H4 (cell line): ENCODE measurements at regions not wholly inside any gene's neighbourhood (a gene's known extent, or its start where the extent isn't known, plus 50 kb on each side); places are given as distances from the start of the nearest gene placed in this dataset.

Experiments used
- DNase-seq: peaks from one replicate; pipeline ENCODE4 v3.0.0-alpha.2; 2015; ENCODE audit warnings: low spot score

DNA sequence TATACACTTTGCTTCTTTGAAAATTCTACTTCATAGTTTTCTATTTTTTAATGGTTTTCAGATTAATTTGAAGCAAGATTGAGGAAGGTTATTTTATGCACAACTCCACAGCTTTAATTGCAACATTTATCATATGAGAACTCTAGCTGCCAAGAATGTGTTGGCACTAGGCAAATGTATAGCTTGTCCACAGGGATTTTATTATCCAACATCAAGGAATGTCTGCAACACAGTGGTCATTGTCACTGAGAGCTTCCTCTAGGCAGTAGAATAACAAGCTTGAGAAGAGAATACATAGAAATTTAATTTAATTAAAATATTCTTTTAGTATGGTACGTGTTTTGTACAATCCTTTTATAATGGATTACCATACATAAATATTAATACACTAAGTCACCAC lies 1600.8 kb downstream of the ARAP2 start:
- DNase-seq = no peak

DNA sequence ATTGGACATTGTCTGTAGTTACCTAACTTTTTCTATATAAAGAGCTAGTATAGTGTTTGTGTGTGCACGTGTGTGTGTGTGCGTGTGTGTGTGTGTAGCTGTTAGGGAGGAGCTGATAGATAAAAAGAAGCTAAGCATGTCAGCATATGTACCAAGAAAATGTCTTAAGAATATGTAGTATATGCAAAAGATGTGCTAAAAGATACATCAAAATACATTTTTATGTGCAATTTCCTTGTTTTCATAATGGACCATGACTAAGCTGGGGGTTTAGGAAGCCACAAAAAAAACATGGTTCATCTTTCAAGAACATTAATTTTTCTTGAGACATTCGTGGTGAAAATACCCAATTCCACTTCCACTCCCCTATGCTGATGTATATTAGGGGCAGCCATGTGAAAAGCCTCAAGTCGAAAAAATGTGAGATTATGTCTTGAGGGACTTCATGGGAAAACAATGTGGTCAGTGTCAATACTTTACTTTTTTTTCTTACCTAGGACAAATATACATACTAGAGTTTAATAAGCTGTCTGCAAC lies 1599.7 kb downstream of the ARAP2 start:
- no peak for DNase-seq

DNA sequence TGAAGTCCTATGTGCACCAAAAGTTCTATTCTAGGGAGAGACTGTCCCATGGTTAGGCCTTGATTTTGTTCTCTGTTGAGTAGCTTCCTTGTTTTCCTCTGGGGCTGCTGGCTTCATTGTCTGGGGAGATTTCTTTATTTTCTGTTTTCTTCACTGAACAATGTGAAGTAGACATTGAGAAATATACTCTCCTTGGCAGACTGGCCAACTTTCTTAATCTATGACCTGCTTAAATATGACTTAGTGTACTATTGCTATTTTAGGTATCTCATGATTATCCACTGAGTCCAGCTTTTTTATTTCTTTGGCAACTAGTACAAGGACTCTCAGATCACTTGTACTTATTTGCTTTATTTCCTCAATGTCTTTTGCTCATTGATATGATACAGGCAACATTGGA lies 1594.6 kb downstream of the ARAP2 start:
- DNase-seq = no peak

DNA sequence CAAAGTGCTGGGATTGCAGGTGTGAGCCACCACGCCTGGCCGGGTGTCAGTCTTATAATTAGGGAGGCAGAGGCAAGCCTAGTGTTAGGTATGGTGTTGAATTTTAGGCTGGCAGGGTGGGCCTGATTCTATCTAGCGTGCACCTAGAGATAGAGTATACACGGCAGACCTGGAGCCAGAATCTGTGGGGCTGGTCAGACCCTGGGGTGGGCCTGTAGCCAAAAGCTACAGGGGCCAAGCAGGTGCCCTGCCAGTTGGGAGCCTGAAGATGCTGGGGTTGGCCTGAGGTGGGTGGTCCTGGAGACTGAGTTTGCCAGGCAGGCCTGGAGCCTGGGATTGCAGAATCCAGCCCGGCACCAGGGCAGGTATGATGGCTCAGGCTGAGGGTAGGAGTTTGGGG lies 1580.3 kb downstream of the ARAP2 start:
- DNase-seq = no peak

DNA sequence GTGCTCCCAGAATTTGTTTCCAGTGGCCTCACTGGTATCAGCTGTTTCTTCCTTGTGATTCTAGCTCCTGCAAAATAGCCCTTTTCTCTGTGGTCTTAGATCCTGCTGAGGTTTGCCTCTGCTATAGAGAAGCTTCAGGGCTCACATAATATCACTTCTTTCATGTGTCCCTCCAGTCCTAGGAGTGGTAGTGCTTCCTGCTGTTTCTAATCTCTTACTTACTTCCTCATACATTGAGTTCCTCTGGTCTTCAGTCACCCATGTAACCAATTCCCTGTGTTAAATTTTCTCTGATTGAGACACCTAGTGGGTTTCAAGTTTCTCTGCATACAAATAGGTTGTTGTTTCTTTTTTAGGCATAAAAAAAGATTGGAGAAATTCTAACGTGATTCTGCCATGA lies 1567.9 kb downstream of the ARAP2 start:
- no peak for DNase-seq

DNA sequence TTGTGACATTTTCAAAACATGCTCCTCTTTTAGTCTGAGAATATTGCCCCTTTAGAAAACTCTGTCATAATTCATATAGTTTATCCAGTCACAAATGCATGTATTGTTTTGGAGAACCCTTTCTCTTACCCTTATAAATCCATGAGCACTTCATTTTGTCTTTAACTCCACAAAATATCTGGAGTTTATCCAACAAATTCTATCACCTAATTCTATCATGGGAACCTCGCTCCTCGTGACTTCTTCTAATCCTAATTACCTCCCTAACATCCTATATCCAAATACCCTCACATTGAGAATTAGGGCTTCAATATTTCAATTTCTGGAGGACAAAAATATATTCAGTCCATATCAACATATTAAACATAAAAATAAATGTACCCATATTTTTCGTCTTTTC lies 1565.9 kb downstream of the ARAP2 start:
- no peak for DNase-seq

DNA sequence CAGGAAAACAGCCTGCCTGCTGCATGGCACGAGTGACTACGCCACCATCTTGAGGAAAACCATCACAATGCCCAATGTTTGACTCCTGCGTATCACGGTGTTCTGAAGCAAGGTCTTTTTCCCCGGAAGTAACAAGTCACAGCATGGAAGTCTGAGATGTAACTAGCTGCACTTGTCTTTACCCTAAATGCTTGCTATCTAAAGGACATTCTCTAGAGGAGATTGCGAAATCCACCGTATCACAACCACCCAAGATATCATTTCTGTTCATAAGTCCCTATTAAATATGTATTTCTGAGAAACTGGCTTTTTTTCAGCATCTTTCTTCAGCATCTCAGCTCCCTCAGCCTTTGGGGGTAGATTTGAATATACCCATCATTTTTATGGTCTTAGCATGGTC lies 1565.1 kb downstream of the ARAP2 start:
- no peak for DNase-seq

DNA sequence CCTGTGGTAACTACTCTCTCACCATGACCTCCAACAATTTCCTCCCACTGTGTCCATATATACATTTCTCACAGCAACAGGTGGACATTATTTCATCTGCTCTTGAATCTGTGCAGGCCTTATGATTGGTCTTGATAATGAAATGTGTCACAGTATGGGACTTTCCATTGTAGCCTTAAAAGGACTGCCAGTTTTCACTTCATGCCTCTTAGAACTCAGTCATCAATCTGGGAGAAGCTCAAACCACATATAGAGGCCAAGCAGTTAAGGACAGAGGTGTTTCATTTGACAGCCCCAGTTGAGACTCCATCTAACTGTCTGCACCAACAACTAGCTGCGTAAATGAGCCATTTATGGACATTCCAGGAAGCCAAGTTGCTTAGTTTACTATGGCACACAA lies 1534.8 kb downstream of the ARAP2 start:
- DNase-seq = no peak

DNA sequence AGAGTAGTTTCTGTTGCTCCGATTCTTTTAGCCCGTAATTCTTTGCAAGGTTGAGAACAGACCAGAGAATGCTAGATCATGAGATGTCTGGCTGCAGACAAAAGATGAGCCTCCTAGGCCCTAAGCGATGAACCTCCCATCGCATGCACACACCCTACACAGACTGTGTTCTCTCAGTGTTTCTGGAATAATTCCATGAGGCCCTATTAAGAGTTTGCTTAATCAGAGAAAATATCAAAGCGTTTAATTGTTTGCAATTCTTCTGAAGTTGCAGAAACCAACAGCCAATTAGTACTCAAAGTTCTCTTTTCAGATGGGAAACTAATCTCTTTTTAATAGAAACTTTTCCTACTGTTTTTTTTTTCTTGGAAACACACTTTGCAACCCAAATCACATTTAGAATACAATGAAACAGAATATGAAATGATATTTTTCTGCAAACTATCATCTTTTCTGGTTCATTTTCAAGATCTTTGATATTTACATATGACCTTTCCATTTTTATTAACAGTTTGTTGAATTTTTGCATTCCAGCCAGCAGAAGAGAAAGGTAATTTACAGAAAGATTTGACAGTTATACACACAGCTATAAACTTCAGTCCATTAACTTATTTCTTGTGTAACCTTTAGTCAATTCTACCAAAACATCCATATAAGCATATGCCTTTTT lies 1525.6 kb downstream of the ARAP2 start:
- DNase-seq = no peak

DNA sequence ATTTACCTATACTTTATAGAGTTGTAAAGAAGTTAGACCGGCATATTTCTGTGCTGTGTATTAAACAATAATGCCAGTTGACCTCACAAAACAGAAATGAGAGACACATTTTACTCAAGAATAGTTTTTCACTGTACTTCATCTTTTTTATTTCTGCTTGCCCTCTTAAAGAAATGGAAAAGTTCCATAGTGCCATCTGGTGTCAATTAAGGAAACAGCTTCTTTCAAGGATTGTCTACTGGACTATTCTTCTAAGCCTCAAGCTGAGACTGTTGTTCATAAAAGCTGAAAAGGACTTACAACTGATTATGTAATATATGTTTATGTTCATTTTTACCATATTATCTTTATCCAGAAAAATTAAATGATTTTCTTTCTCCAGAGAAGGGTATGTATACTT lies 1523.7 kb downstream of the ARAP2 start:
- DNase-seq = peak; percentile 67

DNA sequence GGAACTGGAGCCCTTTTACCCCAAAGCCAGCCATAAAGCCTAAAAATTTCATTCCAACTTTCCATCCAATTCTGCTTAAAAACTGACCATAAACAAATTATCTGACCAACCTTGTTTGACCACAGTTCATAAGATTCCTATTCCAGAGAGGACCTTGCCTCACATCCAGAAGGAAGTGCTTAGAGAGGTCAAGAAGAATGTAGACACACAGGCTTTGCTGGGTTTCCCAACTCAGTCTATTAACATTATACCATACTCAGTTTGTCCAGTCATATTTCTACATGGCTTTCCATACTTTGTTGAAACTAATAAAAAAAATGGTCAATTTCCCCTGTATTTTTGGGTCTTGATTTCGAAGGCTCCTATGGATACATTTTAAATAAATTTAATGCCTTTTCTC lies 1522.5 kb downstream of the ARAP2 start:
- DNase-seq = no peak

DNA sequence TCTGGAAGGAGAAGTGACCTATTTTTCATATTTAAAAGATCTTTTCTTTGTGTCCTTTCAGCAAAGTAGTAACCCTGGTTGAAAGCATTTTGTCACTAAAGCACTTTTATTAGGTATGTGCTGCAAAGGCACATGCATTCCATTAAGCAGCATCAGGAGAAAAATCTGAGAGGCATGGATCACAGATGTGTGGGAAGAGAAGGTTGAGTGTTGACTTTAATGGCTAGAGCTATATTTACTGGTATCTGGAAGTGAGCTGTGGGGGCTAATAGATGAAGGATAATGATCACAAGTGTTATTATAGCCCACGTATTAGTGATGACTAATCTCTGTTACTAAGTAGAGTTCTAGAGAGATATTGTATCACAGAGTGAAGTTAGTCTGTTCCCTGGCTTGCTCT lies 1520.7 kb downstream of the ARAP2 start:
- DNase-seq = no peak

DNA sequence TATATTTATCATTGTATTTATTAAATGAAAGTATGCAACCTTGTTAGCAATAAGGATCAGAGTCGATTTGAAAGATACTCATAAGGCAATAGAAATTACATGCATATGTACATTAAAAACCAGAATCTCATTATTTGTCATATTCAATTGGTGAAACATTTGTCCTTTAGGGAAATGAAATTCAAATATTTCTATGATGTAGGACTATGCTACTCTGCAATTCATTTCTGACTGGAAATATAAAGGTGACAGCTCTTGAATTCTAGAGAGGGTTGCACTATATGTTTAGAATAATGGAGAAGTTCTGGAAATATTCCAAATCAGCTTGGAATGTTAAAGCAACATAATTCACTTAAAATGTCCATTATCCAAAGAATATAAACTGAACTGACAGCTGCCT lies 1519.8 kb downstream of the ARAP2 start:
- DNase-seq = no peak

DNA sequence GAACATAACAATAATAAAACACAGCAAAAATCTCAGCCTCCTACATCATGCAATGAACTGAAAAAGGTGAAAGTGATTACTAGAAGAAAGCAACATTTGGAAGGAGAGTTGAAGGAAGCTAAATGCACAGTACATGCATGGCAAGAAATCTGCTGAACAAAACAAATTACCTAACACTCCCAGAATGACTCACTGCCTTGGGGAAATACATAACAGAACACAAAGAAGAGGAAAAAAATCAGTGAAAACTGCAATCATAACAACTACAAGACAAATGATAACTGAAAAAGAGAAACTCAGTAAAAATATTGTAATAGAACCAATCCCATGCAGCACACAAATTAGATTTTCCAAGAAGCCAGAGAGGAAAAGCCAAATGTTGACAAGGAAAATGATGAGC lies 1513.2 kb downstream of the ARAP2 start:
- peak; percentile 44 for DNase-seq

DNA sequence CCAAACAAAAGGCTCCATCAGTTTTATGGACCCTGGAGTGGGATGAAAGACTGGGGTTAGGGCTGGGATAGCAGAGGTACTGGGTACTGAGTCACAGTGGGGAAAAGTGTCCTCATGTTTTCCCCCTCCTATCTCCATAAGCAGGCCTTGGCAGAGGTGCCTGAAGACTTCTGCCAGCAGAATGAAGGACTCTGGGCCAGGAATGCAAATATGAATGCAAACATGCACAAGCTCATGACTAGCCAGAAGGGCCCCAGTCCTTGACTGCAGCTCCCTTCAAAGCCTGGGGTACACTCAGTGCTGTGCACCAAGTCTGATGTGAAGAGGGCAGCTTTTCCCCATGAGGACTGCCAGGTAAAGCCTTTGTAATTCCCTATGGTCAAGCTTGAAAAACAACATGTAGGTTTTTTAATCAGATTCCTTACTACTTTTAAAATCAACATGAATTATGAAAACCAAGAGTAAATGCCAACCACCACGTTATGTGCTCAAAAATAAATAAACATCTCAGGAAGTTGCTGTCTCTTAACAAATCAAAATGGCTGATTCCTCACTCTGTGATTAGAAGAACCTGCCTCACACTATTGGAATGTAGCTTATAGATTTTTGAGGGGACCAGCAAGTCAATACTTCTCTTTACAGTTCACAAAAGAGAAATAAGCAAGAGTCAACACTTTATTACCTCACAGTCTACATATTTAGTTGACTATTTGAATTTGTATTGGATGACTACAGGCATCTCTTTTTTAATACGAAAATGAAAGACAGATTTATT lies 1512.0 kb downstream of the ARAP2 start:
- DNase-seq = peak; percentile 21

DNA sequence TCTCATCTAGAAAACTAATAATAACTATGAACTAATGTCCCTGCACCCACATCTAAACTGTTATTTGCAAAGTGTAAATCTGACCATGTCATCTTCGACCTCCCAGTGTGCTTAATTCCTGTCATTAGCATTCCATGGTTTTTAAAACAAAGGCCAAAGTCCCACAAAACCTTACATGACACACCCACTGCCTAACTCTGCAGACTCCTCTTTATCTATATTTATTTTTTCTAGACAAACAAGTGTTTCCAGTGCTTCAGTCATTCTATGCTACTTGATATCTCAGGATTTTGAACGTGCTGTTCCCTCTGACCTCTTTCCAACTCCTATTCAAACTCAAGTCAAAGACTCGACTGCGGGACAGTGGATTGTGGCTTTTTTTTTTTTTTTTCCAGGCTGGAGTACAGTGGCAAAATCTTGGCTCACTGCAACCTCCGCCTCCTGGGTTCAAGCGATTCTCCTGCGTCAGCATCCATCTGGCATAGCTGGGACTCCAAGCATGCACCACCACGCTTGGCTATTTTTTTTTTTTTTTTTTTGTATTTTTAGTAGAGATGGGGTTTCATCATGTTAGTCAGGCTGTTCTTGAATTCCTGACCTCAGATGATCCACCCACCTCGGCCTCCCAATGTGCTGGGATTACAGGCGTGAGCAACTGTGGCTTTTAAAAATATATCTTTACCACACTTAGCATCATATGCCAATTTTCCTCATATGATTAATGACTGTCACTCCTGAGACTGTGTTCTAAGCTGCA lies 1511.0 kb downstream of the ARAP2 start:
- peak; percentile 92 for DNase-seq

DNA sequence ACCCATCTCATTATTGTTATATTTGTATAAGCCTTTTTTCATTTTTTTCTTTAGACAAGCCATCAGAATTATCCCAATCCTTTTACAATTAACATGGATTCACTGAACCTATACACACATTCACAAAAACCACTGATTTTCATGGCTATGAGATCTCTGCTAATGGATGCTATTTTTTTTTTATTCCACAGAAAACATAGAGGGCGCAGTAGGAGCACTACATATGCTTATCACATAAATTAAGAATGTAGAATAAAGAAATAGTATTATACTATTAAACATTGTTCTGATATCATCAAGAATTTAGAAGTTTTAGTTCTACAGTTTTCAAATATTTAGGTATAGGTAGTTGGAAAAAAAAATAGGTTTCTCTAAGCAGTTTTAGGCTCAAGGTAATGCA lies 1477.4 kb downstream of the ARAP2 start:
- no peak for DNase-seq

DNA sequence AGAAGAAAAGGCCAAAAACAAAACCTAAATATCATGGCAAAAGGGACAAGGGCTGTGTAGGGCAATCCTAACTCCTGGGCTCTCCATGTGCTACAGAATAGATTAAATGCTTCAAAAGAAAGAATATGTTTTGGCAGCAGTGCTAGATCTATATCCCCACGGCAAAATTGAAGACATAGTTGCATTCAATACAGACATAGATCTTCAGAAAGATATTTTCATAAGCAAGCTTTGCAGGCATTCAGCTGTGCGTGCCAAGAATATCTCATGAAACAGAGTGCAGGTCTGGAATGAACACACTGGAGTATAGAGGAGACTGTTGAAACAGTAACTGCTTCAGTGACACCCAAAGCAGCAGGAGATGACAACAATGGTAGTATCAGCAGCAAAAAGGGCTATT lies 1476.9 kb downstream of the ARAP2 start:
- DNase-seq = no peak

DNA sequence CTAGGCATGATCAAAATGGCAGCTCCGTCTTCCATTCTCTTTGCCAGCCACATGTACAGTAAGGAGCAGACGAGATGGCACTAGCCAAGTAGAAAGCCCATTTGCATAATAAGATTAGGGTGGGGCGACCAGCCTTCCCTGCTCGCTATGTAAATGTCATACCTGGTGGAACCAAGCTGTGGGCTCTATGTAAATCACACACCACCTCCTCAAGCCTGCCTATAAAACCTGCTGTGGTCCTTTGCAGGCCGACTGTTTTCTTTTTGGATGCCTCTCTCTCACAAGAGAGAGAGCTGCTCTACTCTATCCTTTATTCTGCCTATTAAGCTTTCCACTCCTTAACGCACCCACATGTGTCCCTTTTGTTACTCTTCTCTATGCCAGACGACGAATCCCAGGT lies 1472.7 kb downstream of the ARAP2 start:
- no peak for DNase-seq

DNA sequence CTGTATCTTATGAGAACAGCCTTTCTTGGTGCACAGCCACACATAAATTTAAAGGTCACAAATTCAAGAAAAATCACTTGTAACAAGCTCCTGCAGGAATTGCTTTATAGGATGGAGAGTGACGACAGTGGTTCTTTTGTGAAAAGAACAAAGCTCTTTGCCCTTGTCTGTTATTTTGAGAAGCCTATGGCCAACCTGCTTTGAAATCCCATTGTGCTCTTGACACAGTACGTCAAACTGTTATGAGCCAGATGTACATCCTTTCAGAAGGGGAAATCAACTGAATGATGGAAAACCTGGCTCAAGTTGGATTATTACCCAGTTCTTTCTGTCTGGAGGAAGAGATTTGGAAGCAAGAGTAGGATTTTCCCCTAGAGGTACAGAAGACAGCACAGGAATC lies 1454.2 kb downstream of the ARAP2 start:
- no peak for DNase-seq

DNA sequence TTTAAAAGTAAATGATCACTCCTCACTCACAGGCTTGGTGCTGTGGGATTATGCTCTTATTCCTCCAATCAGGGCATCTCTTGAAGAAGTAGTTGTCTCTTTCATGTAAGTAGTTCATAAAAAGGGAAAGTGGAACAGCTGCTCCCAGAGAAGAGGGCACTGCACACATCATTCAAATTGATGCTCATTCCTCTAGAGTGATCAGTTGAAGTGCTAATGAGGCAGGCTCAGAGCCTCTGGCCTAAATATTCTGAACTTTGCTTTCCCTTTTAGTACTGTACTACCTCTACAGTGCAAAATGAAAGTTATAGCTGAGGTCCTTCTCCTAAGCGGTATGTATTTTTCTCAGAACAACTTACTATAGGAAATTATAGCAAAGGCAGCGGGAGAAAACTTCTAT lies 1453.1 kb downstream of the ARAP2 start:
- DNase-seq = no peak

DNA sequence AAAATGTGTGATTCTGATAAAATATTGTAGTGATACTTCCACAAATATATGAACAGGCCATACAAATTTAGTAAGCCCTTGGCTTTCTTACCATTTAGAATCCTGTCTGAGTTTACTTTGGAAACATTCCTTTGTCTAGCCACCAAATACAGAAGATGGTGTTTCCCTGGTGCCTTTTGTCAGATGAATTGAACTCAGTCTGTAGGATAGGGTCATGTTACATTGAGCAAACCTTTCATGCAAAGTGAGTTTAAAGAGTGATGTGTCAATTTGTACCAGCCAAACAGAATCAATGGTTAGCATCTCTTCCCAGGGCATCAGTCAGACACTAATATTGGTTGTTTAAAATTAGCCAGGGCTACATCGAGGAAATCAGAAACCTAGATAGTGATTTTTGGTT lies 1443.4 kb downstream of the ARAP2 start:
- no peak for DNase-seq

DNA sequence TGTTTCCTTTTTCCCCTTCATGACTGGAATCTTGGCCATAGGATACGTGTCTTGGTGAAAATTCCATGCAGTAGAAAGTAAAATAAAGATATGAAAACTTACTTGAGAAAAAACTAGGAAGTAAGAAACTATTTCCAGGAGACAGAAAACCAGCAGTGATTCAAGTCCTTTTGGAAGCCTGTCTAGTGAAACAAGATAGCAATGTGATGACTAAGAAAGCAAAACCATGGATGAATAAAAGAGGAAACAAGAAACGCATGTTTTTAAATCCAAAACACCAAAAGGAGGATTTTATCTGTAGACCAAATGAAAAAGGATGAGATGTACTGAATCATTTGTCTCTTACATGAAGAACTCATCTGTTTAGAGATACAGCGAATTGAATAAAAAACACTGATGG lies 1430.0 kb downstream of the ARAP2 start:
- no peak for DNase-seq
